HG03439 (cell line): ENCODE measurements at regions not wholly inside any gene's neighbourhood (a gene's known extent, or its start where the extent isn't known, plus 50 kb on each side); places are given as distances from the start of the nearest gene placed in this dataset.

ENCODE experiments used
- ATAC-seq: cut with Tn5 transposase; IDR thresholded peaks from one replicate; pipeline ENCODE4 v1.9.1; 2021; ENCODE audit warnings: mild to moderate bottlenecking, moderate library complexity; ENCODE audit not compliant: unreplicated experiment

DNA sequence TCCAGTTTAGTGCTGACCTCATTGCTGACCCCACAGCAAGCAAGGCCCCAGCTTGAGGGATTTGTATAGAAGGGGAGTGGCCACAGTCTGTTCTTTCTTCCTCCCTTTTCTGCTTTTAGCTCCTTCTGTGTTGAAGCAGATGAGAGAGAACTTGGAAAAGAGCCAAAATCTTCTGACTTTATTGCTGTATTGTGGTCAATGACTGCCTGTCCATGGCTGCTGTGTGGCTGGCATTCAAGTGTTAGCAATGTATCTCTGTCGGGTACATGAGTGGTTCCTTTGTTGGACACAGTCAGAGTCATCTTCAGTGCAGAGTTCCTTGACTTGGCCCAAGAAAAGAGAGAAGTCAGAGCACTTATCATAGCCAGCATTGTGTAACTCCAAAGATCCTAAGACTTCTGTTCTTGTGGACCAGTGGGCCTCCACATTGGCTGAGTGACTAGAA is 154.1 kb downstream of the LRRC70 start:
- ATAC-seq: no peak

DNA sequence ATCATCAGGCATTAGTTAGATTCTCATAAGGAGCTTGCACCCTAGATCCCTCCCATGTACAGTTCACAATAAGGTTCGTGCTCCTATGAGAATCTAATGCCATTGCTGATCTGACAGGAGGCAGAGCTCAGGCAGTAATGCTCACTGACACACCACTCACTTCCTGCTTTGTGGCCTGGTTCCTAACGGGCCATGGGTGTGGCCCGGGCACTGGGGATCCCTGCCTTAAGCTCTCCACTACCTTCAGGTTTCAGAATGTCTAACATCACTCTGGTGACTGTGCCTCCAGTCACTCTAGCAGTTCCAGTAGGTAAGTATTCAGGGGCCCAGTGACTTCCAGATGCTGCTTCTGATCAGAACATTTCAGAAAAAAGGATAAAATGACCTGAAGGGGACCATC is 152.4 kb downstream of the LRRC70 start:
- ATAC-seq: no peak

DNA sequence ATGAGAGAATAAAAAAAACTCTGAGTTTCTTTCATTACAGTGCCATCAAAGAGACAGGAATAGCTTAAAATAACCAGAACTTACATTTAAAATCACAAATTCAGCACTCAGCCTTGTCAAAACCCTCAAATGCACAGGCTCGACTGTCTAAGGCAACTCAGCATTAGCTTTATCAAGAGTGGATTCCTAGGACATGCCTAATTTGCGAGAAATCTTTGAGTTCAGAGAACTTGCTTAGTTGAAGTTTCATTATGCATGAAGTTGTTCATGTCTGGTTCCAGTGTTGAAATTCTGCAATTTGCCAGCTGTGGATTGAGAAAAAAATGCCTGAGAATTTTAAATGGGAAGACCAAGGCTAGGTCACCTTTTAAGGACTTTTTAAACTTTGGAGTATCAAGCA is 151.1 kb downstream of the LRRC70 start:
- no peak for ATAC-seq

DNA sequence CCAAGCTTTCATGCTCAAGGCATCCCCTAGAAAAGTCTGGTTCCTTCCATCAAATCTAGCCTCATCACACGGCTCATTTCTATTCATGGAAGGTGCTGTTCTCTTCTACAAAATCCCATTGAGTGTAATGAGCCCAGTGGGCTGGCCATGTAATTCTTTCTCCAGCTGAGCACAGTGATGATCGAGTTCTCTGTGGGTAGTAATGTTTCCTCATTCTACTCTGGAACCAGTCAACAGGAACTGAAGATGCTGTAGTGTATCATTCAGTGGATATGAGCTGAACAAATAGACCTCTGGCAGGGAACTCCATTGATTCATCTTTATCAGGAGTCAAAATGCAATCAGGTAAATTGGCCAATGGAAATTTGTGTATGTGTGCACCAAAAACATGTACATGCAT is 149.2 kb downstream of the LRRC70 start:
- no peak for ATAC-seq

DNA sequence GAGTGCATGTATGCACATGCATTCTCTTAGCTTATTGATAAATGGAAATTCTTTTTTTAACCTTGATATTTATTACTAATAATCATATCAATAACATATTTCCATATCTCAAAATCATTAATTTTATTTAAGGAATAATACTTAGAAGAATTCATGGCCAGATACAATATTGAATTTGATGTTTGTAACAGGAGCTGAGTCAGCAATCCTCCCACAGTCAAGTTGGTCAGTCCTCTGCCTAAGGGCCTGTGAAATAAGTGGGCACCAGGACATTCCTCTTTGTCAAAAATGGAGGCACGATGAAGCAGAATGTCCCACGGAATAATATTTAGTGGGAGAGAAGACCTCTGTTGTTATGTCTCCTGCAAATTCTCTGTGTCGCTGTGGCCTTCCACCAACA is 148.6 kb downstream of the LRRC70 start:
- ATAC-seq: no peak

DNA sequence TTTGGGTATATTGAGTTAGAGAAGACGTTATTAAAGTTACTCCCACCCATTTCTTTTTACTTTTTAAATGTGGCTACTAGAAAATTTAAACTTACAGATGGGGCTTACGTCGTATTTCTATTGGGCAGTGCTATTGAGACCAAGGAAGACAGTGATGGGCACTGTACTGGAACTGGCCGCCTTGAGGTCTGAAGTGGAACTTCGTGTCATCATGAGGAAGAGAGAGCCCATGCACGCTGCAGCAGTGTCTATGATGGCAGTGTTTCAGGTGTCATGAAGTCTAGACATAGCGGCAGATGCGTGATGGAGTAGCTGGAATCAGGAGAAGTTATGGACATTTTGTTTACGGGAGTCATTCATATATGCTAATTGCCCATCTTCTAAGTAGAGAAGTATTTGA is 143.7 kb downstream of the LRRC70 start:
- no peak for ATAC-seq

DNA sequence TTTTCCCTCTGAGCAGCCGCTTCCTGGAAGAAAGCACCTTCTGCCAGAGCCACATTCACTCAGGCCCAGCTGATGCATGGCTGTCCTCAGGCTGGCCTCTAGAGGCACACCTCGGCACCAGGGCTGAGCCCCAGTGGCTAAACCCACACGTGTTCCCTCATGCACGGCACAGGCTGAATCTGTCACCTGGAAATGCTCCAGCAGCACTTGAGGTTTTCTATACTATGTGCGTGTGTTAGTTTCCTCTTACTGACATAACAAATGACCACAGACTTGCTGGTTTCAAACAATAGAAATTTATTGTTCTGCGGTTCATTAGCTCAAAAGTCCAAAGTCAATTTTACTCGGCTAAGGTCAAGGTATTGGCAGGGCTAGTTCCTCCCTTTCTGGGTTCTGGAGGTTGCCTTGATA is 141.4 kb downstream of the LRRC70 start:
- peak; percentile 81 for ATAC-seq

DNA sequence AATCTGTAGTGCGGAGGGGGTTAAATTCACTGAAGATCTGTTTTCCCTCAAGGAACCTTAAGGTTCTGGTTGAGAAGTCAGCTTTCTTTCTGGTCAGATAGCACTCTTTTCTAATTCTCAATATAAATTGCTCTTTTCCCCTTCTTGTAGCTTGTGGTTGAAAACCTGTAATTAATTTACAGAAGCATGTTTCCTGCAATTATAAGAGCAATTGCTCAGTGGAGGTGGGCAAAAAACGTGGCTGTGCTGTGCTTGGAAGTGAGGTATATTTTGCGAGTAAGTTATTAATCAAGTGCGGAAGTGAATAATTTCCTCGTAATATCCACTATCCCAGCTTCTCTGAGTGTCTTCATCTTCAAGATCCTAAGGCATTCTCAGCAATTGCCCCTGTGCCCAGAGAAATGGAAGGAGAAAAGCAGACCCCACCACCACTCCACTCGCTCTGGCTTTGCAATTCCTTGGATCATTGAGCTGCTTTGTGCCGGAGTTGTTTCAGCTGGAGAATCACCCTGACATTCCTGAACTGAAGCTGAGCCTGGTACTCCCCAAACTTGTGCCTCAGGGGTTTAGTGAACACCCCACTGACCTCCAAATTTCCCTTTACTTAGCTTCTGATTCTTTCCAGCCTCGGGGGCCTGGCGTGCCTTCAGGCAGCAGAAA is 140.6 kb downstream of the LRRC70 start:
- ATAC-seq: no peak

DNA sequence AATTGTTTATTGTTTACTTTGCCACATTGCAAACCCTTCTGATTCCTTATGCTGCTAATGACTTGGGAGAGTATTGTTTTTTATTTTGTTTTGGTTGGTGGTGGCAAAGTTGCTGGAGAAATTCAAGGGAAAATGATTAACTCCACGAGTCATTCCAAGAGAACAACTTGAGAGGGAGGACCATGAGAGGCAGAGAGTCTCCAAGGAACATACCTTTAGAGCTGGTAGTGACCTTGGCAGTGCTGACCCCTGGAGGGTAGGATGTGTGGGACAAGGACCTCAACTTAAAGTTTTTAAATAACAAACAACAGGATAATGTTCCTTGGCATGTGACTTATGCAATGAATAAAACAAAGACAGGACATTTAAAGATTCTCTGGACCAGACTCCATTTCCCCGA is 139.7 kb downstream of the LRRC70 start:
- ATAC-seq: no peak

DNA sequence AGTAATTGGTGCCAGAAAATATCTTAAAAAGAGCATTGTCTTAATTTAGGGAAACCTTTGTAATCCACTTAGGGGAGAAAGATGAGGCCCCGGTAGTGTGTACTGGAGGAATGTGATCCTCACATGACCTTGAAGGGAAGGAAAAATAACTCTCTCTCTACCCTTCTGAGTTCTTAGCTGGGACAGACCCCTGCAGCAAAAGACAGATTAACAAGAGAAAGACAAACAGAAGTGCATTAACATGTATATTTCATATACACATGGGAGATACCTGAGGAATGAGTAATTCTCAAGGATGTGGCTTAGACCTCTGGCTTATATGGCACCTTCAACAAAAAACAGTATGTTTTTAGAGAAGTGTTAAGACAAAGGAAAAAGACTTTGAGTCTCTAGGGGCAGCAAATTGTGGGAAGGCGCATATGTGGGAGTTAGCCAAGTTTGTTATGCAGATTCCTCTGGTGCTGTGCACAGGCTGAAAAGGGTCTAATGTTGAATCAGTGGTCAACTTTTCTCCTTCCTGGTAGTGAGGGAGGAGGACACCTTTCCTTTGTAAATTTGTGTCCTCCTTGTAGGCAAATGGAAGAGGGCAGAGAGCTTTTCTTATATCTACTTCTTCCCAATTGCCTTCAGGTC is 138.8 kb downstream of the LRRC70 start:
- ATAC-seq: no peak

DNA sequence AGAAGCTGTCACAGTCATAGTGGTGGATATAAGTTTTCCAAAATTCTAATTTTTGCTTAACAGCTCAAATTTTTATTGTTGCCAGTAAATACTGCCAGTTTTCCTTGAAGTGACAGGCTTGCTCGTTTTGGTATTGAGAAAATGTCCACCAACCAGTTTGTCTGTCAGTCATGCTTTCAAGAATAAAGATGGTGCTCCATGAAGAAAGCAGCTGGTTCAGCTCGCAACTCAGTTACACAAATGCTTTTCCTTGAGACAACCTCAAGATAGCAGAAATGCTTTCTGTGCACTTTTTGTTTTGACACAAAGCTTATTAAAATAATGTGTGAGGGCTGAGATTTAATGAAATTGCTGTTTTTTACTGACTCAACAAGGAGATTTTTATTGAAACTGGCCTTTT is 135.7 kb downstream of the LRRC70 start:
- ATAC-seq: no peak

DNA sequence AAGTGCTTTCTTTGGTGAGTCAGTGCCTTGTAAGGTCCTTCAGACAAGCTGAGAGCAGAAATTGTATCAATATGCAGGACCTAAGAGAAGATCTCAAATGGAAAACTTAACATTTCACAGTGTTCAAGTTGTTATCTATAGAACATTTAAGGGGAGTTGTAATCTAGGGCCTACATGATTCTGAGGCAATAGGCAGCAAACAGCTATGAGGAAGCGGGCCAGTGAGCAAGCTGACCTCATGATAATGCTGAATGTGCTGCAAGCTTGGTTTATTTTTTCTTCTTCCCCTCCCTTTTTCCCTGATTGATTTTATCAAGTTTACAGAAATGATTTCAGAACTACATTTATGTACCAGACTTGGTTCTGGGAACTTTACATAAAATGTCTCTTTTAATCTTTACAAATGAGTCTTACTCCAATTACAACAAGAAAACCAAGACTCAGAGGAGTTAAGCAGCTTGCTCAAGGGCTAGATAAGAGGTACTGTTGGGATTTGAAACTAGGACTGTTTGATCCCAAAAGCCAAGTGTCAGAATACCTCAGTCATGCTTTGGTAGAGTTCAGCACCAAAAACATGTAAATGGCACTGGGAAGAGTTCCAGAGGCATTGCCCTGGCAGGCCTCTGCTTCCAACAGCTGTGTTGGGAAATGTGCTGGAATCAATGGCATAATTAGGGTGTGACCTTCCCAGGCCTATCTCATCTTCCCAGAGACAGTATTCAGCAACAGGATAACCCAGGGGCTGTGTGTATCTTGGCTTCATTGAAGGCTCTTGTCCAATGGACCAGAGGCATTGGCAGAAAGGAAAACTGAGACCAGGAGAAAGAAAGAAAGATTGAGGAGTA is 130.1 kb downstream of the LRRC70 start:
- no peak for ATAC-seq

DNA sequence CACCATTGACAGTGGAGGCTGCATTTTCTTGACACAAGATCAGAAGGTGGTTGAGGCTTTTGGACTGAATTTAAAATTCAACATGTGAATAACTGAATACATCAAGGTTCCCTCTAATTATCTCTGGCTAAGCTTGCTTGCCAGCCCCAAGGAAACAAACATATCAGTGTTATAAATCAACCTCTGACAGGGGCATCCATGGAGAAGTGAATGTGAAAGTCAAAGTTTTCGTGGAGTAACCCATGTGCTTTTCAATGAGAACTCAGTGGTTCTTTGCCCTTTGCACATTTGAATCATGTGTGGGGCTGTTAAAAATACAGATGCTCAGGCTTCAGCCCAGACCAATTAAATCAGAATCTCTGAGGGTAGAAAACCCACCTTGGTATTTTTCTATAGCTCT is 128.9 kb downstream of the LRRC70 start:
- no peak for ATAC-seq

DNA sequence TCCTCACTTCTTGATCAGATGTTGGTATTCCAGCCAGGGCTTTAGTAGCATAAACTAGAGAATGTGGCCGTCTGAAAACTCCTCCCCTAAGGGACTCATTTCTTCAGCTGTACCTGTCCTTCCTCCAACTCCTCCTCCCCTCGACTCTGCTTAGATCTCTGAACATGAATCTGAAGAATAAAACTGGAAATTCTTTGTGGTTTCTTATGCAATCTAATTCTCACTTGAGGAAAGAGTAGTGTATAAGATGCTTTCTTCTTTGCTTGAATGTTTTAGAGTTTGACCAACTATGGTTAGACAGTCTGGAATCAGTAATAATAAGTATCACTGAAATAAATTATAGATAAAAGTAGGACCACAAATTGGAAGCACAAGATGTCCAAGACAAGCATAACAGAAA is 128.5 kb downstream of the LRRC70 start:
- ATAC-seq: no peak

DNA sequence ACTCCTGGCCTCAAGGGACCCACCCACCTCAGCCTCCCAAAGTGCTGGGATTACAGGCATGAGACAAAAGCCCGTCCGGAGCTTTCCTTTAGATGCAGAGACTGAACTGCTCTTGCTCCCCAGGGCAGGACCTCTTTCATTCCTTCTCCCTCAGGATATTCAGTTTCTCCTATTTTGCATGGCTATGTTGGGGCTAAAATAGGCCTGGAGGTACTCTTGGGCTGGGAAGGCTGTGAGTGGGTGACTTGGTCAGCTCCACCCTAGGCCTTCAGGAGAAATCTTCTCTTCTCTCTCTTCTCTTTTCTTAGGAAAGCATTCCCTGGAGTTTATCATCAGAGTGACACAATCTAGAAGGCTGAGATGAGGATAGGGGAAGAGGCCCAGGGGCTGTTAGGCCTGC is 126.4 kb downstream of the LRRC70 start:
- no peak for ATAC-seq

DNA sequence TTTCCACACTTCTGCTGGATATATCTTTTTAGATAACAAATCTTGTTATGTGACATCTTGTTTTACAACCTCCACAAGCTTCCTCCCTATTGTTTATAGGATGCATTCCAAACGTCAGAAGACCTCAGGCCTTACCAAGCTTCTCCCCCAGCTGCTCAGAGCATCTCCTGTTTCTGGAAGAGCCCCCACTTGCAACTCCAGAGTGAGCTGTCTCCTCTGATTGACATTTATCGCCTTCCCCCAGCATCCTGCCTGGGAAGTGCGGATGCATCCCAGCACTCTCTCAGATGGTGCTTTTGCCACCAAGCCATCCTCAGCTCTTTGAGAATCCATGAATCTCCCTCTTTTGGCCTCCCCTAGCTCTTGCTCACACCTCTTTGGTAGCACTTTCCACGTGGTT is 123.5 kb downstream of the LRRC70 start:
- no peak for ATAC-seq

DNA sequence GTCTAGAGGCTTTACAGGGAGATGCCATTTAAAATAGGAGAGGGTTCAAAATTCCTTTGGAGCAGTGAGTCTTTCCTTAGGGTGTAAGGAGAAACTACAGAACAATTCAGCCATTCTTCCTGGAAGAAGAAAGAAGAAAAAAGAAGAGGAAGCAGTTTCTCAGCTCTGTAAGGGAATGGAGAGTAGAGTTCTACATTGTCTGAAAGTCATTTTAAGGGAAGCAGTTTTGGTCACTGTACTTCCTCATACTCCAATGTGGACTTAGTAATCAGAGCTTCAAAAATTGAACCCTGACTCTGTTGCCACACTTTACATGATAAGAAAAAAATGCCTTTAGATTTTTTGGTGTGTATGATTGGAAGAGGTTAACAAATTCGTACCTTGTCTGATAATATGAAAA is 122.4 kb downstream of the LRRC70 start:
- ATAC-seq: no peak

DNA sequence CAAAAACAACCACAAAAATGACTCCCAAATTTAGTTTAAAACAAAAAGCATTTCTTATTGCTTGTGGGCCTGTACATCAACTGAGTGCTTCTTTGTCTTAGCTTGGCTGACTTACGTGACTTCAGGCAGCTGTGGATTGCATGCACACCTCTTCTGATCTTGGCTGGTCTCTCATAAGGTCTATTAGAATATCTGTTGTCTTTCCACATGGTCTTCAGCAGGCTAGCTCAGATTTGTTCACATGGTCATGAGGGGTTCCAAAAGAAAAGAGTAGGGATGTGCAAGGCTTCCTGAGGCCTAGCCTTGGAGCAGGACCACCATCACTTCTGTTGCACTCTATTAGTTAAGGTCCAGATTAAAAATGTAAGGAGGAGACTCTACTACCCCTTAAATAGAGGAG is 120.1 kb downstream of the LRRC70 start:
- no peak for ATAC-seq

DNA sequence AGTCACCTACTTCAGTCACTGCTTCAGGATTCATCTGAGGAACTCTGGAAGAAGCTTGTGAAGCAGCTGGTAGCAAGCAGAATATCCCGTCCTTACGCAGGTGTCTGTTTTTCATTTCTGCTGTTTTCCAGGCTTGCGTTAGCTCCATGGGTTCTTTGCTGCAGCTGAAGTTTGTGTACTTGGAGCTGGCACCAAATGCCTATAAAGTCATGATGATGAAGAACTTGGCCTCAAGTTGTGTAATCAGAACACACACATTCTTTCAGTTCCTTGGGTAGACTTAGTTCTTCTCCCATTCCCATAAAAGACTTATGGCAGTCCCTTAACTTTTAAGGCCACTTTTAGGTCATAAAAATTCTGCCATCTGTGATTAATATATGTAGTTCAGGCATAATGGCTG is 116.7 kb downstream of the LRRC70 start:
- ATAC-seq: no peak

DNA sequence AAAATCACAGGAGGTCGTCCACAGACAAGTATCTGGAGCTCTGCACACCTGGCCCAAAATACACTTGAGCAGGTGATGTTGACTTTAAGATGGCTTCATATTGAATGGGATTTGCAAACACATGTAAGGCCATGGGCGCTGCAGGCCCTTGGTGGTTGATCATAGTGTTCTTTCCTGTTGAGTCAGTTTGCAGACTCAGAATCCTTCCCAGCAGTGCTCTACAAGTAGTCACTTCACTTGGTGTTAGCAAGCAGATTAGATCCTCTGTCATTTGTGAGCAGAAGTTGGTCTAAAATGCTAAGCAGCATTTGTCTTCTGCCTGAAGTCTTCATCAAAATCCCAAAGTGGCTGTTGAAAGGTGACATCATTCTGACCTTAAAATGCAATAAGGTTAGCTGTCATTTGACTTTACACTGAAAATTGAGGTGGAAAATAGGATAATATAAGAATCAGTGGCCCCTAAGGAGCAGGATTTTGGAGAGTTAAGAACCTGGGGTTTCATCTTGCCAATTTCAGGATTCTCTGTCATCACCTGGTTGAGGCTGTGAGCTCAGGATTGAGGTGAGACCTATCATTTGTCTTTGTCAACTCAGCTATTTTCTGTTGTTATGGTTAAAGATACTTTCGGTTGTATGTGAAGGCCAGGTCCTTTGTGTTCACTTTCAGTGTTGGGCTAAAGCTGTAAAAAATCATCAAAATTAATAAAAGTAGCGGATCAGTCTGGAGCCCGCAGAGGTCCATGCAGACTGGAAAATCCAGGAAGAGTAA is 114.5 kb downstream of the LRRC70 start:
- no peak for ATAC-seq

DNA sequence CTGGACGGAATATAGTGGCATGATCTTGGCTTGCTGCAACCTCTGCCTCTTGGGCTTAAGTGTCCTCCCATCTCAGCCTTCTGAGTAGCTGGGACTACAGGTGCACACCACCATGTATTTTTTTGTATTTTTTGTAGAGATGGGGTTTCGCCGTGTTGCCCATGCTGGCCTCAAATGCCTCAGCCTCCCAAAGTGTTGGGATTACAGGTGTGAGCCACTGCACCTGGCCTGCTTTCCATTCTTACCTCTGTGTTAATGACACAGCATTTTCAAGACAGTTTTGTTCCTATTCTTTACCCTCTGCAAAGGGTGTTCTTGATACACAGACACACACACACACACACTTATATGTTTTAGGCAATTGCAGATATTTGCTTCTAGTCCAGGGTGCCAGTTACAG is 113.3 kb downstream of the LRRC70 start:
- ATAC-seq: no peak
